ENCODE measurements at regions not wholly inside any gene's neighbourhood (a gene's known extent, or its start where the extent isn't known, plus 50 kb on each side); places are given as distances from the start of the nearest gene placed in this dataset.
A peak's percentile ranks its signal among the peaks of the same experiment; 100 is the strongest.

- DNase-seq = no peak
These were observed 62.4 kb upstream of the TIAM1 start for GRCh38 chr21:31406510-31406909.

- no peak for DNase-seq
These were observed 61.5 kb upstream of the TIAM1 start for GRCh38 chr21:31405604-31406003.

- no peak for DNase-seq
These were observed 59.7 kb upstream of the TIAM1 start for GRCh38 chr21:31403596-31404333.

GRCh38 chr21:31399591-31399990, 55.5 kb upstream of the TIAM1 start:
- DNase-seq = no peak

- no peak for DNase-seq
These were observed 54.5 kb upstream of the TIAM1 start for GRCh38 chr21:31398574-31398973.

GRCh38 chr21:31397939-31398338, 53.9 kb upstream of the TIAM1 start:
- DNase-seq = peak; percentile 58

GRCh38 chr21:31397515-31397926, 53.5 kb upstream of the TIAM1 start:
- DNase-seq = no peak

- DNase-seq = no peak
These were observed 53.0 kb upstream of the TIAM1 start for GRCh38 chr21:31397030-31397429.

GRCh38 chr21:31396399-31396798, 52.3 kb upstream of the TIAM1 start:
- no peak for DNase-seq

- no peak for DNase-seq
These were observed 51.7 kb upstream of the TIAM1 start for GRCh38 chr21:31395791-31396190.

- no peak for DNase-seq
These were observed 51.2 kb upstream of the TIAM1 start for GRCh38 chr21:31395268-31395667.

- DNase-seq = no peak
These were observed 50.2 kb upstream of the TIAM1 start for GRCh38 chr21:31394309-31394708.

All from central memory CD4-positive, alpha-beta T cell (primary cell).